GM18861 (cell line): ENCODE measurements at regions not wholly inside any gene's neighbourhood (a gene's known extent, or its start where the extent isn't known, plus 50 kb on each side); places are given as distances from the start of the nearest gene placed in this dataset.

Source experiments
- ATAC-seq: cut with Tn5 transposase; IDR thresholded peaks from one replicate; pipeline ENCODE4 v1.9.1; 2021; ENCODE audit not compliant: unreplicated experiment

- no peak for ATAC-seq
Measured at GRCh38 chr17:79503126-79503839, 107.6 kb downstream of the RBFOX3 start.

GRCh38 chr17:79501910-79502309, 108.9 kb downstream of the RBFOX3 start:
- no peak for ATAC-seq

- no peak for ATAC-seq
Measured at GRCh38 chr17:79500745-79501618, 109.9 kb downstream of the RBFOX3 start.

- no peak for ATAC-seq
Measured at GRCh38 chr17:79498854-79499253, 112.0 kb downstream of the RBFOX3 start.

DNA sequence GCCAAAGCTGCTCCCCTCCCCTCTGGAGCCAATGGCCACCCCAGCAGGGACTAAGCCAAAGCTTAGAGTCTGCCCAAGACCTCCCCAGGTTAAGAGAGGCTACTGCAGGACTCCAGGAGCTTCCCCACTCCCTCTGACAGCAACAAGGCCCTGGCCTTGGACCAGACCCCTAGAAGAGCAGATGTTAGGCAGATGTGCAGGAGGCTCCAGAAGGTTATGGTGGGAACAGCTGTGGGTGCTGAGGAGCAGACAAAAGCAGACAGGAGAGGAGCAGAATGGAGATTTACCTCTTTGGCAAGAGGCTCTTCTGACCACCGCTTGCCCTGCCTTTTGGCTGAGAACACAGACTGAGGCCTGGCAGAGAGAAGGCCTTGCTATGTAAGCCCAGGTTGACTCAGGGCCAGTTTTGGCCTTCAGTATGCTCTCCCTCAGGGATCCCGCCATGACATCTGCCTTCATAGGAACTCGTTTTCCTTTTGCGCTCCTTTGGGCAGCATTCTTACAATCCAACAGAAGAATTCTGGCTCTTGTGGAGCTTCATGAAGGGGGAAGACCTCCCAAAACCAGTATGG, 113.0 kb downstream of the RBFOX3 start:
- ATAC-seq, result no peak

GRCh38 chr17:79496422-79497005, 114.3 kb downstream of the RBFOX3 start:
- no peak for ATAC-seq

- ATAC-seq, result no peak
Measured at GRCh38 chr17:79495665-79496064, 115.2 kb downstream of the RBFOX3 start.

DNA sequence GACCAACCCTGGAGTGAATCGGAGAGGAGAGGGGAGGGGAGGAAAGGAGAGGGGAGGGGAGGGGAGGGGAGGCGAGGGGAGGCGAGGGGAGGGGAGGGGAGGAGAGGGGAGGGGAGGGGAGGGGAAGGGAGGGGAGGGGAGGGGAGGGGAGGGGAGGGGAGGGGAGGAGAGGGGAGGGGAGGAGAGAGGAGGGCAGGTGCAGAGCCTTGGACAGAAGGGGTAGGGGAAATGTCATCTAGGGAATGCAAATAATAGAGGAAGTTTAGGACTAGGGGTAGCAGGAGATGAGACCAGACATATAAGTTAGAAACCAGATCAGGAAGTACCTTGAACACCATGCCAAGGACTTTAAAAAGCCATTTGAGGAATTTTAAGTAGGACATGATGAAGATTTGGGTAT, 119.8 kb downstream of the RBFOX3 start:
- no peak for ATAC-seq

GRCh38 chr17:79490530-79490929, 120.3 kb downstream of the RBFOX3 start:
- ATAC-seq, result no peak

GRCh38 chr17:79487149-79487548, 123.7 kb downstream of the RBFOX3 start:
- no peak for ATAC-seq

- ATAC-seq, result no peak
Measured at GRCh38 chr17:79485991-79486390, 124.9 kb downstream of the RBFOX3 start.

- no peak for ATAC-seq
Measured at GRCh38 chr17:79485419-79485985, 125.3 kb downstream of the RBFOX3 start.

- ATAC-seq, result no peak
Measured at GRCh38 chr17:79484600-79485418, 126.0 kb downstream of the RBFOX3 start.

DNA sequence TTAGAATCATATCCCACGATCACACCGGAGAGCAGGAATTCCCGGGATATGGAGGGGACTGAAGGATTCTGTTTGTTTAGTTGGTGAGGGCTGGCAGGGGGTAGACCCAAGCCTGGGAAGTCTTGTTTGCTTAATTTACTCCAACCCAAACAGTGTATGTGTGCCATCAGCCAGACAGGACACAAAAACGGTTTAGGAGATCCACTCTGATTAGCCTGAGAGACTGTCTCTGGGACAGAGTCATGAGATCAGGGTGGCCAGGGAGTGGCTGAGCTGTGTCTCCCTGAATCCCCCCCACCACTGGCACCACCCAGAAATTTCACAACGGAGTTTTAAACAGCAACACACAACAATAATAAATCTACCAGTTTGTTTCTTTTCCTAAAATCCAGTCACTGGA, 127.0 kb downstream of the RBFOX3 start:
- no peak for ATAC-seq

DNA sequence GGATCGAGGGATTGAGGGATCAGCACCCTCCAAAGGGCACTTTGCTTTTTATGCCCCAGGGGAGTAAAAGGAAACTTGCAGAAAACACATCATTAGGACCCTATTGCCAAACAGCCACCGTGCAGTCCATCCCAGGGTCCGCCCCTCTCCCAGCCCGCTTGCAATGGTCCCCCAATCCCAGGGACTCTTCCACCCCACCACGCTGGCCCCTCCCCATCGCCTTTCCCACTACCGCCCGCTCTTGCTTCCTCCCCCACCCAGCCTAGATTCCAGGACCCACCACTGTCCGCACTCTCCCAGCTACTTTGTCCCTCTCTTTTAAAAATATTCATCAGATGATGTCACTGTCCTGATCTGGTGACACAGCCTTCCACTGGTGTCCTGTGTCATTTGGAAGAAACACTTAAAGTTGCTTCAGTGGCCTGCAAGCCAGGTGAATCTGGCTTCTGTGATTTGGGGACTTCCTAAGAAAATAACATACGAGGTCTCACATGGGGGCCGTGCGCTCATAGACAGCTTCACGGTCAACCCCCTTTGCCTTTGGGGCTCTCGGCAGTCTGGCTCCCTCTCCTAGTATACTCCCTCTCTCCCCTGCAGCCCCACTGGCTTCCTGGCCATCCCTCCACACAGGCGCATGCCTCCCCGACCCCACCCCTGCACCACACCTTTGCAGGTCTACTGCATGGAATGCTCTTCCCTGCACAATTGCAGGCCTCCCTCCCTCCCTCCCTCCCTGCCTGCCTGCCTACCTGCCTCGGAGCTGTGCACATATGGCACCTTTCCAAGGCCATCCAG, 127.9 kb downstream of the RBFOX3 start:
- ATAC-seq, result no peak

- no peak for ATAC-seq
Measured at GRCh38 chr17:79479876-79480275, 131.0 kb downstream of the RBFOX3 start.

GRCh38 chr17:79478841-79479240, 132.0 kb downstream of the RBFOX3 start:
- ATAC-seq, result no peak

GRCh38 chr17:79478051-79478461, 132.8 kb downstream of the RBFOX3 start:
- ATAC-seq, result no peak

GRCh38 chr17:79476074-79476652, 134.7 kb downstream of the RBFOX3 start:
- no peak for ATAC-seq
